Fibroblast of lung (primary cell): ENCODE measurements at regions not wholly inside any gene's neighbourhood (a gene's known extent, or its start where the extent isn't known, plus 50 kb on each side); places are given as distances from the start of the nearest gene placed in this dataset.

Experiments
- DNase-seq, 2 donors: peaks; one replicate each; pipeline versions ENCODE4 v3.0.0 to v3.0.0-alpha.2; 2010; ENCODE audit warnings: low read depth in 2 of 2
- H2AFZ ChIP-seq: 2 replicates; pipeline ENCODE4 v1.5.1; 2012; ENCODE audit warnings: low read length, control low read depth, inconsistent platforms
- H3K27ac ChIP-seq: 2 replicates; pipeline ENCODE4 v1.5.1; 2011; ENCODE audit warnings: low read length, control low read depth; ENCODE audit not compliant: insufficient read depth
- H3K27me3 ChIP-seq: 2 replicates; pipeline ENCODE4 v1.5.1; 2011; ENCODE audit warnings: mild to moderate bottlenecking, low read length; ENCODE audit not compliant: control insufficient read depth, insufficient read depth
- H3K36me3 ChIP-seq: 2 replicates; pipeline ENCODE4 v1.5.1; 2011; ENCODE audit warnings: low read length; ENCODE audit not compliant: control insufficient read depth, insufficient read depth
- H3K4me1 ChIP-seq: 2 replicates; pipeline ENCODE4 v1.5.1; 2011; ENCODE audit warnings: low read length; ENCODE audit not compliant: control insufficient read depth, insufficient read depth; ENCODE audit errors: extremely low read depth
- H3K4me2 ChIP-seq: 2 replicates; pipeline ENCODE4 v1.5.1; 2011; ENCODE audit warnings: low read length, control low read depth; ENCODE audit not compliant: insufficient read depth; ENCODE audit errors: extremely low read depth
- H3K4me3 ChIP-seq, 4 experiments: fragments of 200-600 bp in 1 of 4; sonication (generic) in 1 of 4; replicated peaks in 1 of 4; 2 replicates each; pipeline ENCODE4 v1.5.1; 2011 to 2016; ENCODE audit warnings: low read length in 4 of 4, low read depth in 3 of 4, mild to moderate bottlenecking in 3 of 4, control low read depth in 2 of 4, inconsistent platforms in 1 of 4, mixed read lengths in 1 of 4; ENCODE audit not compliant: insufficient read depth in 1 of 4; ENCODE audit errors: control extremely low read depth in 1 of 4
- H3K79me2 ChIP-seq: 2 replicates; pipeline ENCODE4 v1.5.1; 2012; ENCODE audit warnings: mild to moderate bottlenecking, low read length, inconsistent platforms; ENCODE audit not compliant: control insufficient read depth, insufficient read depth
- H3K9ac ChIP-seq: 2 replicates; pipeline ENCODE4 v1.5.1; 2011; ENCODE audit warnings: mild to moderate bottlenecking, low read length, control low read depth; ENCODE audit not compliant: insufficient read depth
- H3K9me3 ChIP-seq: 2 replicates; pipeline ENCODE4 v1.5.1; 2012; ENCODE audit warnings: low read depth, low read length; ENCODE audit not compliant: control insufficient read depth, insufficient read depth
- H4K20me1 ChIP-seq: 2 replicates; pipeline ENCODE4 v1.5.1; 2011; ENCODE audit warnings: low read length; ENCODE audit not compliant: control insufficient read depth, insufficient read depth; ENCODE audit errors: extremely low read depth
- EZH2 ChIP-seq: IDR thresholded peaks from 2 replicates; pipeline ENCODE4 v1.5.1; 2012; ENCODE audit warnings: low read length, control low read depth, mild to moderate bottlenecking; ENCODE audit errors: missing control alignments
- TF ChIP-seq, protein P1 (sequence below), 2 donors: IDR thresholded peaks in 1 of 2; conservative IDR thresholded peaks in 1 of 2; 1 replicate in 1 of 2; 2 replicates in 1 of 2; pipeline ENCODE4 v1.5.1; 2011 to 2012; ENCODE audit warnings: low read length in 2 of 2, control low read depth in 1 of 2, inconsistent platforms in 1 of 2, low read depth in 1 of 2, mild to moderate bottlenecking in 1 of 2

DNA sequence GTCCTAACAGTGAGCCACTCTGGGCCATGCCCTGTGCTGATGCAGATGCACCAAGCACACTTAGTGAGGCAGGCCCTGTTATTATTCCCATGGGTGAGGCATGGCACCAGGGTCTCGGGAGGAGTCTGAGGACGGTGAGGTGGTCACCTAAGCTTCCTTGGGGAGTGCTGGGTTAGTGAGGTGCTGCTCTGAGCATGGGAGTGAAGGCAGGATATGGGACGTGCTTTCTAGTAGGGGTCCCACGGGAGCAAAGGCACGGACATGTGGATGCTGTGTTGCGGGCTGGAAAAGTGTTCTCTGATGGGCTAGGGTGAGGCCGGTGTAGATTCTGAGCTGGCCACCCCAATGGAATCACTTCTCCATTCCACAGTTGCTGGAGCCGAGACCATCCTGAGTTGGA lies 77.5 kb upstream of the CSF3R start:
- no peak for TF ChIP-seq EZH2
- TF ChIP-seq, protein P1, sequence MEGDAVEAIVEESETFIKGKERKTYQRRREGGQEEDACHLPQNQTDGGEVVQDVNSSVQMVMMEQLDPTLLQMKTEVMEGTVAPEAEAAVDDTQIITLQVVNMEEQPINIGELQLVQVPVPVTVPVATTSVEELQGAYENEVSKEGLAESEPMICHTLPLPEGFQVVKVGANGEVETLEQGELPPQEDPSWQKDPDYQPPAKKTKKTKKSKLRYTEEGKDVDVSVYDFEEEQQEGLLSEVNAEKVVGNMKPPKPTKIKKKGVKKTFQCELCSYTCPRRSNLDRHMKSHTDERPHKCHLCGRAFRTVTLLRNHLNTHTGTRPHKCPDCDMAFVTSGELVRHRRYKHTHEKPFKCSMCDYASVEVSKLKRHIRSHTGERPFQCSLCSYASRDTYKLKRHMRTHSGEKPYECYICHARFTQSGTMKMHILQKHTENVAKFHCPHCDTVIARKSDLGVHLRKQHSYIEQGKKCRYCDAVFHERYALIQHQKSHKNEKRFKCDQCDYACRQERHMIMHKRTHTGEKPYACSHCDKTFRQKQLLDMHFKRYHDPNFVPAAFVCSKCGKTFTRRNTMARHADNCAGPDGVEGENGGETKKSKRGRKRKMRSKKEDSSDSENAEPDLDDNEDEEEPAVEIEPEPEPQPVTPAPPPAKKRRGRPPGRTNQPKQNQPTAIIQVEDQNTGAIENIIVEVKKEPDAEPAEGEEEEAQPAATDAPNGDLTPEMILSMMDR (conservative IDR thresholded peaks at IDR 0.05 in 1 of 2, IDR thresholded peaks at IDR 0.05 in 1 of 2; ENCODE audit: low read depth in 1 of 2, low read length in 2 of 2): no peak
- H3K9me3 ChIP-seq: no peaks in the 10 kb centered on the region
- no peak overlapping the region for H3K4me2 ChIP-seq
- H2AFZ ChIP-seq: no peak overlapping the region
- no peak overlapping the region for H3K9ac ChIP-seq
- no peak for DNase-seq
- H3K27ac ChIP-seq: no peak overlapping the region
- no peaks in the 10 kb centered on the region for H3K4me1 ChIP-seq
- H3K79me2 ChIP-seq: no peaks in the 10 kb centered on the region
- no peaks in the 10 kb centered on the region for H3K36me3 ChIP-seq
- no peaks in the 10 kb centered on the region for H4K20me1 ChIP-seq
- H3K4me3 ChIP-seq: no peak overlapping the region
- no peaks in the 10 kb centered on the region for H3K27me3 ChIP-seq

DNA sequence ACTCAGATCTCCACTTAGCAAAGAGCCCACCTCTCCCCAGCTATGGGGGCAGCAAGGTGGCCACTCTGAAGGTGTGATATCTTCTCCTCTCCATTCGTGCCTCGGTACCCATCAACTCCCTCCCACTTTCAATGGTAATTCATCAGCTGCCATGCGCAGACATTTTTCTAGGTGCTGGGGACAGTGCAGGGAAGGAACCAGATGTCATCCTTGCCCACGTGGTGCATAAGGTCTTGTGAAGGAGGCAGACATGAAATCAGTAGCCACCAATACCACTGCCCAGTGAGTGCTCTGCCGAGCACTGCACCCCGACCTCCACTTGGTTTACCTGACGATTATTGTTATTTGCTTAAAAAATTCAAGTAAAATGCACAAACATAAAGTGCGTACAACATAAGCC lies 76.3 kb upstream of the CSF3R start:
- H2AFZ ChIP-seq: no peak overlapping the region
- H3K4me1 ChIP-seq: no peaks in the 10 kb centered on the region
- H3K27me3 ChIP-seq: no peaks in the 10 kb centered on the region
- no peaks in the 10 kb centered on the region for H3K79me2 ChIP-seq
- no peak overlapping the region for H3K4me3 ChIP-seq
- no peak overlapping the region for H3K27ac ChIP-seq
- no peak for TF ChIP-seq EZH2
- TF ChIP-seq, protein P1 (conservative IDR thresholded peaks at IDR 0.05 in 1 of 2, IDR thresholded peaks at IDR 0.05 in 1 of 2; ENCODE audit: low read depth in 1 of 2, low read length in 2 of 2): no peak
- no peak for DNase-seq
- H4K20me1 ChIP-seq: no peaks in the 10 kb centered on the region
- no peaks in the 10 kb centered on the region for H3K36me3 ChIP-seq
- H3K9me3 ChIP-seq: no peaks in the 10 kb centered on the region
- H3K9ac ChIP-seq: no peak overlapping the region
- H3K4me2 ChIP-seq: no peak overlapping the region

DNA sequence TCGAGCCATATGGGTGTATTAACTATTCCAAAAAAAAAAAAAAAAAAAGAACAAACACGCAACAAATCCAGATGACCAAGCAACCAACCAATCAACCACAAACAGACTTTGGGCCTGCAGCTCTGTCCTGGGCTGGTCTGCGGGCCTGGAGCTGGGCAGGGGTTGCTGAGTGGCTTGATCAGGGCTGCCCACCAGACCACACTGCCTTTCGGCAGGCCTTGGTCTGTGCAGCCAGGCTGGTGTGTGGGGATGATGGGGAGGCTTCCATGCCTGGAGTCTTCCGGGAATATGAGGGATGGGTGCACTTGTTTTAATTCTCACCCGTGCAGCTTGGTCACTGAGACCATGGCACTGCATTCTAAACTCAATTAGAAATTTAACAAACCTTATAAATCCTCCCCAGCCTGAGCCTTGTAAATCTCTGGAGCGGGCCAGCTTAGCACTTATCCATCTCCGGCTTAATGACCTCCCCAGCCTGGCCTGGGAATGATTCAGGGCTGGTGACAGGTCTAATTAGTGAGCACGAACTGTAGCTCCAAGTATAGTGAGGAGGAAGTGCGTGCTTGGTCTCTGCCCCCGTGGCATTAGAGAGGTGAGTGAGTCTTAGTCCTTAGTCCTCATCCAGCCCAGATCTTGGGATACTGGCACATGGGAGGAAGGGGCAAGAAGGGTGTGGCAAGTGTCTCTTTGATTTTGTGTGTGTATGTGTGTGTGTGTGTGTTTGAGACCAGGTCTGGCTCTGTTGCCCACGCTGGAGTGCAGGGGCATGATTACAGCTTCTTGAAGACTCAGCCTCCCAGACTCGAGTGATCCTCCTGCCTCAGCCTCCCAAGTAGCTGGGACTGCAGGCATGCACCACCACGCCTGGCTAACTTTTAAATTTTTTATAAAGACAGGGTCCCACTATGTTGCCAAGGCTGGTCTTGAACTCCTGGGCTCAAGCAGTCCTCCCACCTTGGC lies 74.6 kb upstream of the CSF3R start:
- H3K9ac ChIP-seq: no peak overlapping the region
- H4K20me1 ChIP-seq: no peaks in the 10 kb centered on the region
- peaks cover 4% of the 10 kb centered on the region for H3K27me3 ChIP-seq
- no peaks in the 10 kb centered on the region for H3K79me2 ChIP-seq
- no peaks in the 10 kb centered on the region for H3K9me3 ChIP-seq
- DNase-seq: no peak
- no peak overlapping the region for H3K4me3 ChIP-seq
- no peak overlapping the region for H3K27ac ChIP-seq
- H2AFZ ChIP-seq: no peak overlapping the region
- no peaks in the 10 kb centered on the region for H3K36me3 ChIP-seq
- no peak for TF ChIP-seq EZH2
- TF ChIP-seq, protein P1 (conservative IDR thresholded peaks at IDR 0.05 in 1 of 2, IDR thresholded peaks at IDR 0.05 in 1 of 2; ENCODE audit: low read depth in 1 of 2, low read length in 2 of 2): no peak
- H3K4me1 ChIP-seq: no peaks in the 10 kb centered on the region
- no peak overlapping the region for H3K4me2 ChIP-seq
